Astrocyte (in vitro differentiated cells and primary cell): ENCODE measurements at regions not wholly inside any gene's neighbourhood (a gene's known extent, or its start where the extent isn't known, plus 50 kb on each side); places are given as distances from the start of the nearest gene placed in this dataset.

Experiments used
- EZH2 ChIP-seq: IDR thresholded peaks from 2 replicates; pipeline ENCODE4 v1.6.1; 2012; ENCODE audit warnings: mild to moderate bottlenecking, low read length, inconsistent platforms; ENCODE audit not compliant: insufficient read depth
- TF ChIP-seq, protein P1 (sequence below): IDR thresholded peaks from 2 replicates; pipeline ENCODE4 v1.5.1; 2011; ENCODE audit warnings: low read depth, mild to moderate bottlenecking, inconsistent platforms, low read length, moderate library complexity; ENCODE audit not compliant: insufficient read depth

DNA sequence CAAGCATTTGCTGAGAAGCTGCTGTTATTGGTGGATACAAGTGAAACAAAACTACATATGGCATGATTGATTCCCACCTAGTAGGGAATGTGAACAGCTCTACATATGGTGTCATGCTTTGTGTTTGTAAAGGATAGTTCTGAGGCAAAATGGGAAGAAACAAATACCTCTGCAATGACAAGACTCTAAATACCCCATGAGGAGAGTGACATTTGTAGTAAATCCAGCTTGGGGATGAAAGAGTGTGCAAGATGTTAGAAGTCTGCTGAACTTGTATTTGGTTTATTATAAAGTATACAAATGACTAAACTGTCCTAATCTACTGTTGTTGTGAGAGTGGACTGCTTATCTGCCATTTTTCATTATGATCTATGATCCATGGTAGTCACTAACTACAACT lies 120.8 kb upstream of the HS3ST1 start:
- TF ChIP-seq, protein P1, sequence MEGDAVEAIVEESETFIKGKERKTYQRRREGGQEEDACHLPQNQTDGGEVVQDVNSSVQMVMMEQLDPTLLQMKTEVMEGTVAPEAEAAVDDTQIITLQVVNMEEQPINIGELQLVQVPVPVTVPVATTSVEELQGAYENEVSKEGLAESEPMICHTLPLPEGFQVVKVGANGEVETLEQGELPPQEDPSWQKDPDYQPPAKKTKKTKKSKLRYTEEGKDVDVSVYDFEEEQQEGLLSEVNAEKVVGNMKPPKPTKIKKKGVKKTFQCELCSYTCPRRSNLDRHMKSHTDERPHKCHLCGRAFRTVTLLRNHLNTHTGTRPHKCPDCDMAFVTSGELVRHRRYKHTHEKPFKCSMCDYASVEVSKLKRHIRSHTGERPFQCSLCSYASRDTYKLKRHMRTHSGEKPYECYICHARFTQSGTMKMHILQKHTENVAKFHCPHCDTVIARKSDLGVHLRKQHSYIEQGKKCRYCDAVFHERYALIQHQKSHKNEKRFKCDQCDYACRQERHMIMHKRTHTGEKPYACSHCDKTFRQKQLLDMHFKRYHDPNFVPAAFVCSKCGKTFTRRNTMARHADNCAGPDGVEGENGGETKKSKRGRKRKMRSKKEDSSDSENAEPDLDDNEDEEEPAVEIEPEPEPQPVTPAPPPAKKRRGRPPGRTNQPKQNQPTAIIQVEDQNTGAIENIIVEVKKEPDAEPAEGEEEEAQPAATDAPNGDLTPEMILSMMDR, result no peak
- TF ChIP-seq EZH2, result no peak
